K562 (cell line): ENCODE measurements at regions not wholly inside any gene's neighbourhood (a gene's known extent, or its start where the extent isn't known, plus 50 kb on each side); places are given as distances from the start of the nearest gene placed in this dataset.

Source experiments
- GABPB2 ChIP-seq: fragments of 250-450 bp; sonication (Bioruptor Pico); conservative IDR thresholded peaks from 2 replicates; pipeline ENCODE4 v1.5.1; 2021; ENCODE audit warnings: mild to moderate bottlenecking
- HDAC6 ChIP-seq: IDR thresholded peaks from 2 replicates; pipeline ENCODE4 v1.6.1; 2012; ENCODE audit warnings: low read depth, mild to moderate bottlenecking, control low read depth, inconsistent platforms, low read length, moderate library complexity
- HNRNPK ChIP-seq: fragments of 200-400 bp; formaldehyde crosslinking; IDR thresholded peaks from one replicate; pipeline ENCODE4 v1.6.1; 2018; ENCODE audit warnings: mild to moderate bottlenecking, low read depth, low read length; ENCODE audit not compliant: poor library complexity, severe bottlenecking
- POLR2A ChIP-seq: fragments of 450-650 bp; conservative IDR thresholded peaks from 2 replicates; pipeline ENCODE4 v1.6.1; 2016
- PRPF4 ChIP-seq: fragments of 200-400 bp; formaldehyde crosslinking; IDR thresholded peaks from one replicate; pipeline ENCODE4 v1.6.1; 2017; ENCODE audit warnings: low read length, low read depth, mild to moderate bottlenecking; ENCODE audit not compliant: insufficient read depth, poor library complexity, severe bottlenecking
- RCOR1 ChIP-seq, 2 experiments: IDR thresholded peaks; 2 replicates each; pipeline ENCODE4 v1.6.1; 2012; ENCODE audit warnings: low read depth in 2 of 2, low read length in 2 of 2, borderline replicate concordance in 1 of 2, improper control_type of control experiment in 1 of 2
- SIN3A ChIP-seq, 2 experiments: fragments of 150-350 bp in 1 of 2; IDR thresholded peaks; 2 replicates each; pipeline ENCODE4 v1.6.1; 2011 to 2016; ENCODE audit warnings: borderline replicate concordance in 2 of 2, low read depth in 2 of 2, low read length in 2 of 2, mild to moderate bottlenecking in 2 of 2, moderate library complexity in 2 of 2; ENCODE audit not compliant: control insufficient read depth in 1 of 2
- ZNF212 ChIP-seq: fragments of 450-650 bp; formaldehyde crosslinking; IDR thresholded peaks from 2 replicates; pipeline ENCODE4 v1.4.0; 2020; ENCODE audit warnings: mild to moderate bottlenecking
- ZNF274 ChIP-seq: IDR thresholded peaks from 2 replicates; pipeline ENCODE4 v1.6.1; 2011; ENCODE audit warnings: low read depth, mild to moderate bottlenecking, low read length, moderate library complexity, borderline replicate concordance
- TF ChIP-seq, protein P1 (sequence below), 3 experiments: IDR thresholded peaks in 2 of 3; conservative IDR thresholded peaks in 1 of 3; 2 replicates each; pipeline ENCODE4 v1.5.1; 2011 to 2012; ENCODE audit warnings: low read length in 3 of 3, mild to moderate bottlenecking in 3 of 3, control low read depth in 2 of 3, improper control_type of control experiment in 1 of 3, inconsistent platforms in 1 of 3, low read depth in 1 of 3, mixed read lengths in 1 of 3, moderate library complexity in 1 of 3; ENCODE audit not compliant: insufficient read depth in 2 of 3
- TF ChIP-seq, protein P2 (sequence below): sonication (generic); formaldehyde crosslinking; IDR thresholded peaks from 2 replicates; pipeline ENCODE4 v1.8.1; 2023; ENCODE audit warnings: mild to moderate bottlenecking, missing genetic modification reagents
- TF ChIP-seq, protein P3 (sequence below): fragments of 450-650 bp; formaldehyde crosslinking; IDR thresholded peaks from 2 replicates; pipeline ENCODE4 v1.4.0; 2020; ENCODE audit warnings: mild to moderate bottlenecking, mixed read lengths

DNA sequence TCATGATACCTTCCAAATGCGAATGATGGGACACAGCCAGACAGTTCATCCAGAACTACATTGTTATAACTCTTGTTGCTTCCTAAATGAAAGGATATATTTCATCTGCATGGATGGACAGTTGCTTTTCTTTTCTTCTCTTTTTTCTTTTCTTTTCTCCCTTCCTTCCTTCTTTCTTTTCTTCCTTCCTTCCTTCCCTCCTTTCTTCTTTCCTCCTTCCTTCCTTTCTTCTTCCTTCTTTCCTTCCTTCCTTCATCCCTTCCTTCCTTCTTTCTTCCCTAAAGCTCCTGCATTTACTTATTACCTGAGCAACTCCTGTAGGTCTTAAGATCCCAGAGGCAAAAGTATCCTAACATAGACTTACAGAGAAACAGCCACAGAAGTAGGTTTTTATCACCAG, 221.6 kb downstream of the DUSP10 start:
- TF ChIP-seq ZNF212 (CRISPR knock-in tag) (no peak), POLR2A (no peak), ZNF274 (no peak), SIN3A (IDR thresholded peaks at IDR 0.05; ENCODE audit: borderline replicate concordance in 2 of 2, control insufficient read depth in 1 of 2, low read depth in 2 of 2, low read length in 2 of 2) (no peak), PRPF4 (no peak), HDAC6 (no peak), GABPB2 (CRISPR knock-in tag) (no peak), RCOR1 (IDR thresholded peaks at IDR 0.05; ENCODE audit: borderline replicate concordance in 1 of 2, low read depth in 2 of 2, low read length in 2 of 2) (no peak), HNRNPK (no peak)
- TF ChIP-seq, protein P1, sequence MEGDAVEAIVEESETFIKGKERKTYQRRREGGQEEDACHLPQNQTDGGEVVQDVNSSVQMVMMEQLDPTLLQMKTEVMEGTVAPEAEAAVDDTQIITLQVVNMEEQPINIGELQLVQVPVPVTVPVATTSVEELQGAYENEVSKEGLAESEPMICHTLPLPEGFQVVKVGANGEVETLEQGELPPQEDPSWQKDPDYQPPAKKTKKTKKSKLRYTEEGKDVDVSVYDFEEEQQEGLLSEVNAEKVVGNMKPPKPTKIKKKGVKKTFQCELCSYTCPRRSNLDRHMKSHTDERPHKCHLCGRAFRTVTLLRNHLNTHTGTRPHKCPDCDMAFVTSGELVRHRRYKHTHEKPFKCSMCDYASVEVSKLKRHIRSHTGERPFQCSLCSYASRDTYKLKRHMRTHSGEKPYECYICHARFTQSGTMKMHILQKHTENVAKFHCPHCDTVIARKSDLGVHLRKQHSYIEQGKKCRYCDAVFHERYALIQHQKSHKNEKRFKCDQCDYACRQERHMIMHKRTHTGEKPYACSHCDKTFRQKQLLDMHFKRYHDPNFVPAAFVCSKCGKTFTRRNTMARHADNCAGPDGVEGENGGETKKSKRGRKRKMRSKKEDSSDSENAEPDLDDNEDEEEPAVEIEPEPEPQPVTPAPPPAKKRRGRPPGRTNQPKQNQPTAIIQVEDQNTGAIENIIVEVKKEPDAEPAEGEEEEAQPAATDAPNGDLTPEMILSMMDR (IDR thresholded peaks at IDR 0.05 in 2 of 3, conservative IDR thresholded peaks at IDR 0.05 in 1 of 3; ENCODE audit: insufficient read depth in 2 of 3, low read depth in 1 of 3, low read length in 3 of 3): no peak
- TF ChIP-seq, protein P2, sequence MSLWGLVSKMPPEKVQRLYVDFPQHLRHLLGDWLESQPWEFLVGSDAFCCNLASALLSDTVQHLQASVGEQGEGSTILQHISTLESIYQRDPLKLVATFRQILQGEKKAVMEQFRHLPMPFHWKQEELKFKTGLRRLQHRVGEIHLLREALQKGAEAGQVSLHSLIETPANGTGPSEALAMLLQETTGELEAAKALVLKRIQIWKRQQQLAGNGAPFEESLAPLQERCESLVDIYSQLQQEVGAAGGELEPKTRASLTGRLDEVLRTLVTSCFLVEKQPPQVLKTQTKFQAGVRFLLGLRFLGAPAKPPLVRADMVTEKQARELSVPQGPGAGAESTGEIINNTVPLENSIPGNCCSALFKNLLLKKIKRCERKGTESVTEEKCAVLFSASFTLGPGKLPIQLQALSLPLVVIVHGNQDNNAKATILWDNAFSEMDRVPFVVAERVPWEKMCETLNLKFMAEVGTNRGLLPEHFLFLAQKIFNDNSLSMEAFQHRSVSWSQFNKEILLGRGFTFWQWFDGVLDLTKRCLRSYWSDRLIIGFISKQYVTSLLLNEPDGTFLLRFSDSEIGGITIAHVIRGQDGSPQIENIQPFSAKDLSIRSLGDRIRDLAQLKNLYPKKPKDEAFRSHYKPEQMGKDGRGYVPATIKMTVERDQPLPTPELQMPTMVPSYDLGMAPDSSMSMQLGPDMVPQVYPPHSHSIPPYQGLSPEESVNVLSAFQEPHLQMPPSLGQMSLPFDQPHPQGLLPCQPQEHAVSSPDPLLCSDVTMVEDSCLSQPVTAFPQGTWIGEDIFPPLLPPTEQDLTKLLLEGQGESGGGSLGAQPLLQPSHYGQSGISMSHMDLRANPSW: no peak
- TF ChIP-seq, protein P3, sequence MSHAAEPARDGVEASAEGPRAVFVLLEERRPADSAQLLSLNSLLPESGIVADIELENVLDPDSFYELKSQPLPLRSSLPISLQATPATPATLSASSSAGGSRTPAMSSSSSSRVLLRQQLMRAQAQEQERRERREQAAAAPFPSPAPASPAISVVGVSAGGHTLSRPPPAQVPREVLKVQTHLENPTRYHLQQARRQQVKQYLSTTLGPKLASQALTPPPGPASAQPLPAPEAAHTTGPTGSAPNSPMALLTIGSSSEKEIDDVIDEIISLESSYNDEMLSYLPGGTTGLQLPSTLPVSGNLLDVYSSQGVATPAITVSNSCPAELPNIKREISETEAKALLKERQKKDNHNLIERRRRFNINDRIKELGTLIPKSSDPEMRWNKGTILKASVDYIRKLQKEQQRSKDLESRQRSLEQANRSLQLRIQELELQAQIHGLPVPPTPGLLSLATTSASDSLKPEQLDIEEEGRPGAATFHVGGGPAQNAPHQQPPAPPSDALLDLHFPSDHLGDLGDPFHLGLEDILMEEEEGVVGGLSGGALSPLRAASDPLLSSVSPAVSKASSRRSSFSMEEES (CRISPR knock-in tag): no peak
